ENCODE measurements at regions not wholly inside any gene's neighbourhood (a gene's known extent, or its start where the extent isn't known, plus 50 kb on each side); places are given as distances from the start of the nearest gene placed in this dataset.

DNA sequence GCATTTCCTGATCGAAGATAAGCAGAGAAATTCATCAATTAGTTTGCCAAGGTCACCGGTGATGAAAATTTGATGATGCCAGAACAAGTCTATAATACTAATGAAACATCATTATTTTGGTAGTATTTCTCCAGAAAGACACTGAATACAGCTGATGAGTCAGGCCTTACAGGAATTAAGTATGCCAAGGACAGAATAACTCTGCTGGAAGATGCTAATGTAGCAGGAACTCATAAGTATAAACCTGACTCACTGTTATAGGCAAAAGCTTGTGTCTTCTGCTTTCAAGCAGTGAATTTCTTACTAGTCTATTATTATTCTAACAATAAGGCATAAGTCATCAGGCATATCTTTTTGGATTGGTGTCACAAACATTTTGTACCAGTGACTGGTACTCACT, 1825.1 kb upstream of the IGFBP7 start:
- DNase-seq (no peak), ATAC-seq (ENCODE audit: poor library complexity) (no peak)
- intact Hi-C loops (cut with DNase I) = no loop called here

DNA sequence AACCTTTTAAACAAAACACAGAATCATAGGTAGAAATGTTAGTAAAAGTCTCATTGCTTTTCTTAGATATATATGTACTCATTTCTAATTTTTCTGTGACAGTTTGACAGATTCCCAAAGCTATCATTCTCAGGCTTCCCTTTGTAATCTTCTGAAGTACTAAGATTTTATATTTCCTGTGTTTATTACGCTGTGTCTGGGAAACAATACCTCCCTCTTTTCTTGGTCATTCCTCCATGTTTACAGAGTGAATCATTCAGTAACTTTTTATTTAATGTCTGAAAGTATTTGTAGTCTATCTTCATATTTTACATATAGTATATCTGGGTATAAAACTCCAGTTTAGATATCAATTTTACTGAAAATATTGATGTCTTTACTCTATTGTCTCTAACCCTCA, 1826.3 kb upstream of the IGFBP7 start:
- DNase-seq (no peak), ATAC-seq (ENCODE audit: poor library complexity) (no peak)
- intact Hi-C loops (cut with DNase I) = no loop called here

DNA sequence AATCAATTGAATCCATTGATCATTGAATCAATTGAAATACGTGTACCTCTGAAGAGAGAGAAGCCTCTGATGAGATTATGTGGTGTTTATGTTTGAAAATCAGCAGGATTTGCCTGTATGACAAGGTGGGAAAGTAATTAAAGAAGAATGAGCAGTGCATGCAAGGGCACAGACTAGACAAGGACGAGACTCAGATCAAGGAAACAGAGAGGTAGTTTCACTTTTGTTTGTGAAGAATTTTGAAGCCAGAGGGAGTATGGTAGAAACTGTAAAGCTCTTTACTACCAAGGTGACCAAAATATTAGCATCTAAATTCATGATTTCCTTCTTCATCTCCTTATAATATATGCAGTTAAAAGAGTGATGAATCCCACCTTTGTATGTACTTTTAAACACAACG, 1830.0 kb upstream of the IGFBP7 start:
- DNase-seq (no peak), ATAC-seq (ENCODE audit: poor library complexity) (no peak)
- intact Hi-C loops (cut with DNase I) = no loop called here

DNA sequence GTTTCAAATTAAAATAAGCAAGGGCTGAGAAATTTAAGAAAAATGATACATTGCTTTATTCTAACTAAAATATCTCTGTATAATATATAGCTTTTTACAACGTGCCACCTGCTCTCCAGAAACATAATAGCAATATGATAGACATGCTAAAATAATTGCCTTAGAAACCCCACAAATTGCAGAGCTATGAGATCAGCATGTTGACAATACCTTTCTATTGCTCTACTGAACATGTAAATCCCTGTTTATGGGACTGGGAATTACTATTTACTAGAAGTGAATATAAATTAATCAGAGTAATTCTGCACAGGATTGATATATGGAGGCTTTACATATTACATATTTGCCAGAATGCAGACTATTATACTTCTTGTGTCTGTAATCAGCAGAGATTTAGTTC, 1831.1 kb upstream of the IGFBP7 start:
- ATAC-seq (ENCODE audit: poor library complexity) (no peak), DNase-seq (no peak)
- intact Hi-C loops (cut with DNase I) = no loop called here

DNA sequence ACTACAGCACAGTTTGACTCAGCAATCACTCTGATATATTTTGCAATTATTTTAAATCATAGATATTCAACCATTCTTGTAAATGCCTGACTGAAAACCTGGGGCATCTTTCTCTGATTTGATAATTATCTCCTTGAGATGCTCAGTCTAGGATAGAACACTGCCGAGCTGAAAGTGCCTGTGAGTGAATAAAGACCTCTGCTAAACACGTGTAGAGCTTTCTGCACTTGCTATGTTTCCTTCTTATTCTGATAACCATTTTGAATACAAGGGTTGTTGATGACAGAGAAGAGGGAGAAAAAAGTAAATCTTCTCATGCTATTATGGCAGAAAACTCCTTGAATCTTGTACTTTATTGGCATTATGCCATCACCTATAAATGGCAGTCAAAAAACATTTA, 1843.4 kb upstream of the IGFBP7 start:
- ATAC-seq (ENCODE audit: poor library complexity) = no peak
- no peak for DNase-seq

GRCh38 chr4:58957711-58958110, 1847.5 kb upstream of the IGFBP7 start:
- intact Hi-C loops (cut with DNase I) = no loop called here
- DNase-seq = no peak
- ATAC-seq (ENCODE audit: poor library complexity) = no peak

More for the DNA sequence above, 1843.4 kb upstream of the IGFBP7 start:
- intact Hi-C loops (cut with DNase I) = no loop called here

DNA sequence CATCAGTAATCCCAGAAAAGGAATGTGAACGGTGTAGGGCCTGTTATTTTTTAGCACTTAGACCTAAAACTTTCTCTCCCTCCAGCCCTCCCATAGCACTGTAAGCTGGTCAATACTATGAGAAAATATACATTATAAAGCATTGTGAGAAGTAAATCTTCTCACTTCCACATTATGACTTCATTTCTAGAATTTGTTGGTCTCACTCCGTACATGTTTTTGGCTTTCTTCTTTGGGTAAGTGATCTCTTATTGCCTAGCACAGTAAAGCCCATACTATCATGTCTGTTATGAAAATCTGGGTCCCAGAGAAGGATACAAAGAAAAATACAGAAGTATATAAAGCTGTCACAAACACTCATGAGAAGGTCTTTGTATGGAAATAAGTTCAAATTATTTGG, 1851.1 kb upstream of the IGFBP7 start:
- ATAC-seq (ENCODE audit: poor library complexity) (no peak), DNase-seq (no peak)
- intact Hi-C loops (cut with DNase I) = no loop called here

- ATAC-seq (ENCODE audit: poor library complexity) = no peak
- no peak for DNase-seq
- intact Hi-C loops (cut with DNase I) = no loop called here
Observed at GRCh38 chr4:58961925-58962324, 1851.7 kb upstream of the IGFBP7 start.

- intact Hi-C loops (cut with DNase I) = no loop called here
- ATAC-seq (ENCODE audit: poor library complexity) (no peak), DNase-seq (no peak)
Observed at GRCh38 chr4:58962424-58962823, 1852.2 kb upstream of the IGFBP7 start.

DNA sequence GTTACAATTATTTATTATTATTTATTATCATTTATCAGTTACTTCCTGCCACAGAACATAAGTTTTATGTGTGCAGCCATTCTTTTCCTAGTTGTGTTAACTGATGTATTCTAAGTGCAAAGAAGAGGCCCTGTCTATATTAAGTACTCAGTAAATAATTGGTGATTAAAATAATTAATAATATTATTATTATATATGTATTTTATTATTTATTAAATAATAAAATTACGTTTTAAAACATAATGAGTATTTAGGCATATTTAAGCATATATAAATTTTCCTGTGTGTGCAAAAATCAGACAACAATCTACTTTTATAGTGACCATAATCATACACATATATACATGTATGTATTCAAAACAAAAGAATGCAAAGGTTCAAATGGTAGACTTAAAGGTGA, 1871.6 kb upstream of the IGFBP7 start:
- intact Hi-C loops (cut with DNase I) = no loop called here
- no peak for DNase-seq
- ATAC-seq (ENCODE audit: poor library complexity) = no peak

DNA sequence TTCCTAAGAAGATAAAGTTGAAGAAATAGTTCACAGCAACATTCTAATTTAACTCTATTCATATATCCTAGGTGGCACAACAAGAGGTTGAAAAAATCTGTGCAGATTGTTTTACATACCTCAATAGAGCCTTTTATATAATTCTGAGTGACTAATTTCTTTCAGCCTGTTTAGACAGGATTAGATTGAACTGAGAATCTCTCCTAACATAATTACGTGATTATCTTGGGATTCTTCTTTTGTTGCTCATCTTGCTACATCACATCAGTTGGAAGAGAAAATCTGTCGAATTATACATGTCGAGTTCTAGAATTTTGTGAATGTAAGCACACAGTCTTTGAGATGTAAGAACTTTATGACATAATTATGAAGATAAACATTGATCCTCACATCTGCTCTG, 1873.7 kb upstream of the IGFBP7 start:
- ATAC-seq (ENCODE audit: poor library complexity) (no peak), DNase-seq (no peak)
- intact Hi-C loops (cut with DNase I) = no loop called here

GRCh38 chr4:59002148-59002547, 1892.0 kb upstream of the IGFBP7 start:
- DNase-seq (no peak), ATAC-seq (ENCODE audit: poor library complexity) (no peak)
- intact Hi-C loops (cut with DNase I) = no loop called here

- no peak for DNase-seq
- ATAC-seq (ENCODE audit: poor library complexity) = no peak
- intact Hi-C loops (cut with DNase I) = no loop called here
Observed at GRCh38 chr4:59024257-59024656, 1914.1 kb upstream of the IGFBP7 start.

- intact Hi-C loops (cut with DNase I) = no loop called here
- DNase-seq (no peak), ATAC-seq (ENCODE audit: poor library complexity) (no peak)
Observed at GRCh38 chr4:59037812-59038211, 1927.6 kb upstream of the IGFBP7 start.

DNA sequence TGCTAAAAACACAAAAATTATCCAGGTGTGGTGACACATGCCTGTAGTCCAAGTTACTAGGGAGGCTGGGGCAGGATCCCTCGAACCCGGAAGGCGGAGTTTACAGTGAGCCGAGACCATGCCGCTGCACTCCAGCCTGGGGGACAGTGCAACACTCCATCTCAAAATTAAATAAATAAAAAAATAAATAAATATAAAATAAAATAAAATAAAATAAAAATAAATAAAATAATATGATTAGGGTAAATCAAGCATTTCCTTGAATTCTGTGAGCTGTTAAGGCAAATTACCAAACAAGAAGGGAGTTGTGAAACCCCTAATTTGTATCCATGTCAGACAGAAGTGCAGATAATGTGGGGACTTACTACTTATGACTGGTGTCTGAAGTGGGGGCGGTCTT, 1928.9 kb upstream of the IGFBP7 start:
- intact Hi-C loops (cut with DNase I) = no loop called here
- DNase-seq = no peak
- ATAC-seq (ENCODE audit: poor library complexity) = no peak

- no peak for ATAC-seq (ENCODE audit: poor library complexity)
- intact Hi-C loops (cut with DNase I) = no loop called here
- no peak for DNase-seq
Observed at GRCh38 chr4:59044286-59044900, 1934.2 kb upstream of the IGFBP7 start.

DNA sequence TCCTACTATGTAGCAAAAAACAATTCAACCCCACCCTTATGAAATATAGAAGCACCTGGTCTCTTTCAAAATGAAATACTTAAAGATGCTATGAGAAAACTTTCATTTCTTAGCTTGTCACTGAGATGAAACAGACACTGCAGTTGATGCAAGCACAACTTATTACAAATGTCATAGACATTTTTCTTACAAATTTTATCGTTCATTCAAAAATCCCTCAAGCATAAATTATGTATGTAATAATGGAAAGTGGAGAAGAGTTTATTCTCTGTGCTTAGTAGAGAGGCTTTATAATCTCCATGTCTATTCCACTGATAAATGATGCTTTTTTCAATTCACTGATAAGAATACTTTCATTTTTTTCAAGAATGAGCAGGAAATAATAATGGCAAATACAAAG, 1943.9 kb upstream of the IGFBP7 start:
- intact Hi-C loops (cut with DNase I) = no loop called here
- DNase-seq (no peak), ATAC-seq (ENCODE audit: poor library complexity) (no peak)

- intact Hi-C loops (cut with DNase I) = no loop called here
- ATAC-seq (ENCODE audit: poor library complexity) = no peak
- DNase-seq = no peak
Observed at GRCh38 chr4:59057804-59058203, 1947.6 kb upstream of the IGFBP7 start.

- intact Hi-C loops (cut with DNase I) = no loop called here
- DNase-seq (no peak), ATAC-seq (ENCODE audit: poor library complexity) (no peak)
Observed at GRCh38 chr4:59058543-59058942, 1948.4 kb upstream of the IGFBP7 start.

GRCh38 chr4:59060002-59060846, 1950.0 kb upstream of the IGFBP7 start:
- intact Hi-C loops (cut with DNase I) = no loop called here
- DNase-seq (no peak), ATAC-seq (ENCODE audit: poor library complexity) (no peak)

DNA sequence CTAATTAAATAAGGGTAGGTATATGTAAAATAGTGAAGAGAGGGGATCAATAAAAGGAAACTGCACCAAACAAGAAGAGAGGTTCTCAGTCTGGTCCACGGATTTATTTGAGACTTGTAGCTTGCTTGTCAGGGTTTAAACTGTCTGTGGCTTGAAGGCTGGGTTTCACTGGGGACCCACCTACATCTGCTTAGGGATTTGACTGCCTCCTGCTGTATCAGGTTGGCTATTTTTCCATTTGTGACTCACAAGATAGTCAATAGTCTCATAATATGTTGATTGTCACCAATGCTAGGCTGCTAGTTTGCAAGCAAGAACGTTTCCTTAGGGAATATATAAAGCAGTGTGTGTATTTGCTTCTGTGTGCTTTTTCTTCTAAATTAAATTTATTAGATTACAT, 1950.7 kb upstream of the IGFBP7 start:
- ATAC-seq (ENCODE audit: poor library complexity) = no peak
- no peak for DNase-seq
- intact Hi-C loops (cut with DNase I) = no loop called here

Measured in Right ventricle myocardium superior (tissue), 1 donor.